MM.1S (cell line): ENCODE measurements at regions not wholly inside any gene's neighbourhood (a gene's known extent, or its start where the extent isn't known, plus 50 kb on each side); places are given as distances from the start of the nearest gene placed in this dataset.

Source experiments
- EZH2 ChIP-seq: fragments of 300-600 bp; sonication (generic); optimal IDR thresholded peaks from 2 replicates; pipeline ENCODE3; 2017; ENCODE audit warnings: low read depth, mild to moderate bottlenecking, antibody characterized with exemption, low read length, mixed read lengths
- TF ChIP-seq, protein P1 (sequence below): fragments of 300-600 bp; sonication (generic); IDR thresholded peaks from 2 replicates; pipeline ENCODE4 v1.5.1; 2016; ENCODE audit warnings: antibody characterized with exemption, low read length, mixed read lengths

DNA sequence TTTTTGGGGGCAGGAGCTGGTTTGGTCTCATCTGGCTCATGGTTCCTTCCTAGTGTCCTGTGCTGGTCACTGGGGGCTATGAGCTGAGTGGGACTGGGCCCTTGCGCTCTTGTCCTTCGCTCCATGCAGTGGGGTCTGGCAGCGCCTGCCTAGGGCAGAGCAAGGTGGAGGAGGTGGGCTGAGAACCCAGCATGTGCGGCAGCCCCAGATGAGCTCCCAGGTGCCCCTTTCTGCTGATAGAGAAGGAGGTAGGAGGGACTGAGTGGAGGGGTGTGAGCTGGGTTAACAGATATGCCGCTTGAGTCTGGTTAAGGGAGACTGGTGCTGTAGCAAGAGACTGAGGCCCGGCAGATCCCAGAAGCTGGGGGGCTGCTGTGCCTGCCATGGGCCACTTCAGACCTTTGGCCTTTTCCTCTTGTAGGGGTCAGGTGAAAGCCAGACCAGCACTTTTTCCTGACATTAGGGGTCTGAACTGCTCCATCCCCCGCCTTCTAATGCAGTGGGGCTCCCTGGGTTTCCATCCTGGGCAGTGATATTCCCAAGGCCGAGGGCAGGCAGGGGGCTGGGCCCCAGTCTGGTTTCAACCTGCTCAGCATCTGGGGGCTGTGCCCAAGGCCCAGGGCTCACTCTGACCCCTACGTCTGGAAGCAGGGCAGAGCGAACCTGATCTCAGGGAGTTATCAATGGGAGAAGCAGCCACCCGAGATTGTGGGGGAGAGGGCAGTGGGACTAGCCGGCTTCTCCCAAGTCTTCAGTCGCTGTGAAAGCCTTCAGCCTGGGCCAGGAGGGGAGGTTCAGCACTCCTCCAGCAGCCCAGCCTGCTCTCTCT lies 62.9 kb upstream of the PRR23C start:
- TF ChIP-seq, protein P1, sequence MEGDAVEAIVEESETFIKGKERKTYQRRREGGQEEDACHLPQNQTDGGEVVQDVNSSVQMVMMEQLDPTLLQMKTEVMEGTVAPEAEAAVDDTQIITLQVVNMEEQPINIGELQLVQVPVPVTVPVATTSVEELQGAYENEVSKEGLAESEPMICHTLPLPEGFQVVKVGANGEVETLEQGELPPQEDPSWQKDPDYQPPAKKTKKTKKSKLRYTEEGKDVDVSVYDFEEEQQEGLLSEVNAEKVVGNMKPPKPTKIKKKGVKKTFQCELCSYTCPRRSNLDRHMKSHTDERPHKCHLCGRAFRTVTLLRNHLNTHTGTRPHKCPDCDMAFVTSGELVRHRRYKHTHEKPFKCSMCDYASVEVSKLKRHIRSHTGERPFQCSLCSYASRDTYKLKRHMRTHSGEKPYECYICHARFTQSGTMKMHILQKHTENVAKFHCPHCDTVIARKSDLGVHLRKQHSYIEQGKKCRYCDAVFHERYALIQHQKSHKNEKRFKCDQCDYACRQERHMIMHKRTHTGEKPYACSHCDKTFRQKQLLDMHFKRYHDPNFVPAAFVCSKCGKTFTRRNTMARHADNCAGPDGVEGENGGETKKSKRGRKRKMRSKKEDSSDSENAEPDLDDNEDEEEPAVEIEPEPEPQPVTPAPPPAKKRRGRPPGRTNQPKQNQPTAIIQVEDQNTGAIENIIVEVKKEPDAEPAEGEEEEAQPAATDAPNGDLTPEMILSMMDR: no peak
- no peak for TF ChIP-seq EZH2
